Peyer's patch (tissue), 4 donors: ENCODE measurements at regions not wholly inside any gene's neighbourhood (a gene's known extent, or its start where the extent isn't known, plus 50 kb on each side); places are given as distances from the start of the nearest gene placed in this dataset.

ENCODE experiments used
- DNase-seq, 3 donors: peaks; one replicate each; pipeline ENCODE4 v3.0.0-alpha.2; 2017 to 2019
- H3K27ac ChIP-seq, 4 donors: fragments of 200-600 bp; sonication (generic); one replicate each; pipeline ENCODE4 v1.5.1; 2016 to 2019
- H3K27me3 ChIP-seq, 2 donors: fragments of 200-600 bp; sonication (generic); one replicate each; pipeline ENCODE4 v1.5.1; 2019
- H3K36me3 ChIP-seq, 3 donors: fragments of 200-600 bp; sonication (generic); one replicate each; pipeline ENCODE4 v1.5.1; 2016 to 2019
- H3K4me1 ChIP-seq, 4 donors: fragments of 200-600 bp; sonication (generic); one replicate each; pipeline ENCODE4 v1.5.1; 2016 to 2019
- H3K4me3 ChIP-seq, 4 donors: fragments of 200-600 bp; sonication (generic); 1 replicate in 3 of 4; 2 replicates in 1 of 4; pipeline ENCODE4 v1.5.1; 2016 to 2019; ENCODE audit warnings: mild to moderate bottlenecking in 1 of 4
- H3K9me3 ChIP-seq, 4 donors: fragments of 200-600 bp; sonication (generic); one replicate each; pipeline ENCODE4 v1.5.1; 2016 to 2019; ENCODE audit warnings: mild to moderate bottlenecking in 1 of 4
- CTCF ChIP-seq, 6 experiments: fragments of 450-650 bp in 4 of 6; fragments of 200-600 bp in 2 of 6; sonication (generic) in 1 of 6; IDR thresholded peaks; one replicate each; pipeline ENCODE4 v1.5.1; 2017 to 2019; ENCODE audit warnings: antibody characterized with exemption in 6 of 6, mild to moderate bottlenecking in 3 of 6, moderate library complexity in 1 of 6
- POLR2A ChIP-seq, 2 donors: fragments of 450-650 bp; IDR thresholded peaks; one replicate each; pipeline ENCODE4 v1.5.1; 2017; ENCODE audit warnings: antibody characterized with exemption in 2 of 2, mild to moderate bottlenecking in 2 of 2, moderate library complexity in 2 of 2

DNA sequence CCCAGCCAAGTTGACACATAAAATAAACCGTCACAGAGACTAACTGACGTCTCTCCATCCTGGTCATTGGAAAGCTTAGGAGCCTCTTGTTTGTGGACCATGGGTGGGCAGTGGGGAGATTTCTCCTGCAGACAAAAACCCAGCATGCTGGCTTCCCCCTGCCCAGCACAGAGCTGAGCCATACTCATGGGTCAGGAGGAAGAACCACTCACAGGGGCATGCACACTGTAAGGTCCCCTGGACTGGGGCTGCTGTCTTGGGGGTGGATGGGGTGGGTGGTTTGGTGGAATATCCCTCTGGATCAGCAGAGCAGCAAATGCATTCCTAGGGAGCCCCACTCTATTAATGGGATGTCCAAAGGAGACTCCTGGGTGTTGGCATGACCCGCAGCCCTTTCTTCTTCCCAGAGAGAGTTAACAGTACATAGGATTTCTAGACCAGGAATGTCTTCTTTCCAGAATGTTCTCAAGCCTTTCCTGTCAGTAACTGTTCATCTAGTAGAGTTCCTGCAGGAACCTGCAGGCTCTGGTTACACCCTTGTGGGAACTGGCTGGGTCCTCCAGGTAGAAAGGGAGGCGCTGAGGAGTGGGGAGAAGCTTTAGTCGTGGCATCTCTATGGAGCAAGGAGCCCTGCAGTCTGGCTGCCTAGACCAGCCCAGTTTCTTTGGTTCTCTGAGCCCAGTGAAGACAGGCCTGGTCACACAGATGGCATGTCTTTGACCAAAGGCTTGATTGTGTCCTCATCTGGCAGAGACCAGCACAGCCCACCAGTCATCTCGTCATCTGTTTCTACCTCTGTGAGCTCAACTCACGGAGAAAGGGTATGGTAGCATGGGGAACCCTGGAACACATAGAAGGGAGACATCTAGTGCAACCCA, 73.4 kb upstream of the PRR23C start:
- H3K9me3 ChIP-seq, result no peaks in the 10 kb centered on the region

DNA sequence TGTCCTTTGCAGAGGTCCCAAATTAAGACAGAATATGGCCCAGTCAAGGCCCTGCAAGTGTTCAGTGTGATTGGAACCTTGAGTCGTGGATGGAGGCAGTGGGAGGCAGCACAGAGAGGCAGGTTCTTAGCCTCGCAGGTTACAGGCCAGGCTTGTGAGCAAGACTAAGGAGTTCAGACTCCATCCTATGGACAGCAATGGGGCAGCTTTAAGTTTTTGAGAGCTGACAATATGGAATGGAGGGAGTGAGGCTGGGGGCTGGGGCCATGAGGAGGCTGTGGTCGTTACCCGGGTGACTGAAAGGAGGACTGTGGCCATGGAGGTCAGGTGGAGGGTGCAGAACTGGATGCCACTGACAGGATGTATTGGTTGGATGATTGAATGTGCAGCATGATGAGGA, 74.1 kb upstream of the PRR23C start:
- Histone ChIP-seq H3K27ac (no peak overlapping the region), H3K9me3 (no peaks in the 10 kb centered on the region), H3K4me1 (peaks cover 0 to 14% (median 0%) of the 10 kb centered on the region in 4 donors), H3K36me3 (no peaks in the 10 kb centered on the region), H3K27me3 (no peaks in the 10 kb centered on the region), H3K4me3 (no peak overlapping the region)
- TF ChIP-seq POLR2A (IDR thresholded peaks at IDR 0.05) (no peak), CTCF (IDR thresholded peaks at IDR 0.05) (no peak)
- no peak for DNase-seq

More for the DNA sequence above, 73.4 kb upstream of the PRR23C start:
- no peak for TF ChIP-seq CTCF (IDR thresholded peaks at IDR 0.05)
- TF ChIP-seq POLR2A (IDR thresholded peaks at IDR 0.05), result no peak
- peaks cover 0 to 14% (median 0%) of the 10 kb centered on the region in 4 donors for H3K4me1 ChIP-seq
- no peak overlapping the region for H3K4me3 ChIP-seq
- no peaks in the 10 kb centered on the region for H3K36me3 ChIP-seq
- DNase-seq, result no peak
- H3K27me3 ChIP-seq, result no peaks in the 10 kb centered on the region
- H3K27ac ChIP-seq, result no peak overlapping the region

GRCh38 chr3:139119331-139120025, 74.8 kb upstream of the PRR23C start:
- TF ChIP-seq POLR2A (IDR thresholded peaks at IDR 0.05) (no peak), CTCF (IDR thresholded peaks at IDR 0.05) (no peak)
- no peak for DNase-seq
- Histone ChIP-seq H3K27ac (no peak overlapping the region), H3K4me1 (peaks cover 0 to 14% (median 0%) of the 10 kb centered on the region in 4 donors), H3K4me3 (no peak overlapping the region), H3K9me3 (no peaks in the 10 kb centered on the region), H3K36me3 (no peaks in the 10 kb centered on the region), H3K27me3 (no peaks in the 10 kb centered on the region)

DNA sequence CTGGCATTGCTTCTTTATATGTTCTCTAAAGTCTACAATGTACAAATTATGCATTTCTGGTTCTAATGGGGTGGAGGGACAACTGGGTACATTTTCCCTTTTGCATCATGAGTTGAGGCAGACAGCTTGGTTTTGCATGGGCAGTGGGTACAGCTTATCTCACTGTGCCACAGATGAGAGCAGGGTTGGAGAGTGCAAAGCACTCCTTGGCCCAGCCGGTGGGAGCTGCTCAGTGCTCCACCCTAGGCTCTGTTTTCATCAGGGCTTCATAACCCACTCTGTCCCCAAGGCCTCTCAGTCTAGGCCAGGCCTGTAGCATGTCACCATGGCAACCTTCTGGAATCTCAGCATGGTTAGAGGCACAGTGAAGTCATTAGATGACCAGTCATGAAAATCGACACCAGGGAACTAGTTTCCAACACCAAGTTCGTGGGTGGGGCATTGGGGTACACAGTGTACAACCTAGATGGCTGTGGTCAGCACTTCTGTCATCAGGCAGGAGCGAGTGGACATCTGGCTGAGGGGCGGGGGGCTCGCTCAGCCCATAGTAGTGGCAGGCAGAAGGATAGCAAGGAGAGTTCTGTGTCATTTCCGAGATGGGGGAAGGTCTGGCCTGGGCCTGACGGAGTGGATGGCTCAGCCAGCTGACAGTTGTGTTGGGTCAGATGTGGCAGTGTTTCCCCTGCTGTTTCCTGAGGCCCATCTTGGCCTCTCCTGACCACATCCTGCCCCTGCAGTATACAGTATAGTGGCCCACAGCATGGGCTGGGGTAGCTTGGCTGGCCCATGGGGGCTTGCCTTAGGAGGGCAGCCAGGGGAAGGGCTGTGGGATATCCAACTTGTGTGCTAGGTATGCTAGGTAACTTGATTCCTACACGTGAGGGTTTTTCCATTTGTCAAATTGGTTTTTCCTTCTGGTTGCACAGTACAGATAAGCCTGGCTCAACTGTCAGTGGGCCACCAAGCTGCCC, 75.7 kb upstream of the PRR23C start:
- no peak overlapping the region for H3K27ac ChIP-seq
- no peak for DNase-seq
- TF ChIP-seq POLR2A (IDR thresholded peaks at IDR 0.05) (no peak), CTCF (IDR thresholded peaks at IDR 0.05) (no peak)

More for the DNA sequence above, 75.7 kb upstream of the PRR23C start:
- Histone ChIP-seq H3K9me3 (no peaks in the 10 kb centered on the region), H3K4me1 (peaks cover 0 to 14% (median 0%) of the 10 kb centered on the region in 4 donors), H3K36me3 (no peaks in the 10 kb centered on the region), H3K27me3 (no peaks in the 10 kb centered on the region), H3K4me3 (no peak overlapping the region)
